K562 (cell line): ENCODE measurements at regions not wholly inside any gene's neighbourhood (a gene's known extent, or its start where the extent isn't known, plus 50 kb on each side); places are given as distances from the start of the nearest gene placed in this dataset.
A peak's percentile ranks its signal among the peaks of the same experiment; 100 is the strongest.

Source experiments
- ATAC-seq: fragments of 200-7000 bp; cut with Tn5 transposase; 3 replicates; pipeline ENCODE4 v1.9.1; 2020; ENCODE audit warnings: moderate library complexity
- BruUV-seq: library from RNA; stranded (reverse); fragments of 400-500 nt; replicated peaks from 2 replicates; lab custom pipeline; 2021; lab: Mats Ljungman, UMichigan
- CTCF ChIA-PET: fragments of 300-600 bp; formaldehyde crosslinking; extraction: SDS; loops from one replicate; lab custom pipeline; 2021; ENCODE audit warnings: low intra/inter-chr PET ratio; lab: Yijun Ruan, JAX
- POLR2A ChIA-PET: fragments of 300-600, 350-650 bp; sonication (Branson Sonifier 250); formaldehyde crosslinking; extraction: SDS; loops from one replicate; lab custom pipeline; 2021; ENCODE audit warnings: antibody characterized with exemption, inconsistent platforms; lab: Yijun Ruan, JAX
- DNase-seq, 4 experiments: peaks; one replicate each; pipeline versions ENCODE4 v3.0.0 to v3.0.0-alpha.2; 2011 to 2018; ENCODE audit warnings: low spot score in 3 of 4, mixed read lengths in 3 of 4; ENCODE audit errors: extremely low read depth in 1 of 4
- FAIRE-seq: peaks from 2 replicates; lab custom pipeline; 2011; peaks lifted over from hg19 to GRCh38; lab: Jason Lieb, UNC
- H2AFZ ChIP-seq: 2 replicates; pipeline ENCODE4 v1.6.0; 2011; ENCODE audit warnings: low read depth, low read length, control low read depth, inconsistent platforms
- H3K27ac ChIP-seq: fragments of 200-600 bp; 3 replicates; pipeline ENCODE4 v1.8.0; 2011; ENCODE audit warnings: low read depth, mild to moderate bottlenecking, control low read depth, inconsistent platforms, low read length, moderate library complexity, mixed read lengths; ENCODE audit errors: extremely low read depth
- H3K27me3 ChIP-seq, 2 experiments: fragments of 300-600 bp in 1 of 2; 2 replicates in 1 of 2; 3 replicates in 1 of 2; pipeline versions ENCODE4 v1.6.0 to v1.8.0; 2011; ENCODE audit warnings: inconsistent platforms in 2 of 2, low read length in 2 of 2, mild to moderate bottlenecking in 1 of 2, mixed read lengths in 1 of 2, moderate library complexity in 1 of 2; ENCODE audit not compliant: control insufficient read depth in 2 of 2, insufficient read depth in 2 of 2
- H3K36me3 ChIP-seq: fragments of 300-600 bp; 3 replicates; pipeline ENCODE4 v1.8.0; 2011; ENCODE audit warnings: mild to moderate bottlenecking, low read length, inconsistent platforms; ENCODE audit not compliant: control insufficient read depth, insufficient read depth
- H3K4me1 ChIP-seq, 2 experiments: fragments of 200-600 bp in 1 of 2; replicated peaks in 1 of 2; 2 replicates in 1 of 2; 3 replicates in 1 of 2; pipeline versions ENCODE4 v1.5.1 to v1.8.0; 2011; ENCODE audit warnings: inconsistent platforms in 2 of 2, low read length in 2 of 2, mild to moderate bottlenecking in 1 of 2, mixed read lengths in 1 of 2, moderate library complexity in 1 of 2; ENCODE audit not compliant: control insufficient read depth in 2 of 2, insufficient read depth in 2 of 2
- H3K4me2 ChIP-seq: 2 replicates; pipeline ENCODE4 v1.6.1; 2011; ENCODE audit warnings: low read length, control low read depth, inconsistent platforms, mixed read lengths; ENCODE audit not compliant: insufficient read depth
- H3K4me3 ChIP-seq: fragments of 200-600 bp; sonication (generic), shearing (Covaris generic); 2 replicates; pipeline ENCODE4 v1.5.1; 2016; ENCODE audit warnings: control low read depth, inconsistent platforms
- H3K79me2 ChIP-seq: fragments of 200-600 bp; 3 replicates; pipeline ENCODE4 v1.8.0; 2011; ENCODE audit warnings: low read length, inconsistent platforms; ENCODE audit not compliant: control insufficient read depth, insufficient read depth
- H3K9ac ChIP-seq, 2 experiments: 2 replicates each; pipeline versions ENCODE4 v1.6.0 to v1.6.1; 2011; ENCODE audit warnings: low read depth in 2 of 2, low read length in 2 of 2, control low read depth in 1 of 2, inconsistent platforms in 1 of 2, mild to moderate bottlenecking in 1 of 2, mixed read lengths in 1 of 2; ENCODE audit not compliant: insufficient read depth in 1 of 2
- H3K9me1 ChIP-seq: one replicate; pipeline ENCODE4 v1.6.0; 2011; ENCODE audit warnings: inconsistent platforms, mild to moderate bottlenecking, low read length, moderate library complexity; ENCODE audit not compliant: control insufficient read depth, insufficient read depth
- H3K9me3 ChIP-seq: replicated peaks from 2 replicates; pipeline ENCODE4 v1.5.1; 2011; ENCODE audit warnings: low read depth, low read length, inconsistent platforms; ENCODE audit not compliant: control insufficient read depth, insufficient read depth
- H4K20me1 ChIP-seq: replicated peaks from 2 replicates; pipeline ENCODE4 v1.6.1; 2011; ENCODE audit warnings: low read length, inconsistent platforms, mixed read lengths; ENCODE audit not compliant: control insufficient read depth, insufficient read depth
- CCNT2 ChIP-seq: IDR thresholded peaks from 2 replicates; pipeline ENCODE4 v1.6.1; 2011; ENCODE audit warnings: borderline replicate concordance, low read depth, mild to moderate bottlenecking, moderate library complexity, mixed read lengths, low read length; ENCODE audit not compliant: insufficient read length; ENCODE audit errors: extremely low read depth
- CHAMP1 ChIP-seq: fragments of 450-650 bp; IDR thresholded peaks from 2 replicates; pipeline ENCODE4 v1.6.1; 2016; ENCODE audit warnings: mild to moderate bottlenecking
- CHCHD3 ChIP-seq: fragments of 250-450 bp; sonication (Bioruptor Pico); IDR thresholded peaks from 2 replicates; pipeline ENCODE4 v2.1.2; 2022; ENCODE audit warnings: mild to moderate bottlenecking
- CLOCK ChIP-seq: fragments of 250-450 bp; sonication (Bioruptor Pico); IDR thresholded peaks from 2 replicates; pipeline ENCODE4 v1.4.0; 2020; ENCODE audit warnings: mild to moderate bottlenecking, moderate library complexity, borderline replicate concordance
- FOXK2 ChIP-seq, 2 experiments: fragments of 450-650 bp; IDR thresholded peaks in 1 of 2; conservative IDR thresholded peaks in 1 of 2; 2 replicates each; pipeline ENCODE4 v1.6.1; 2016; ENCODE audit warnings: low read depth in 2 of 2, mild to moderate bottlenecking in 1 of 2
- GABPB2 ChIP-seq: fragments of 250-450 bp; sonication (Bioruptor Pico); conservative IDR thresholded peaks from 2 replicates; pipeline ENCODE4 v1.5.1; 2021; ENCODE audit warnings: mild to moderate bottlenecking
- HDAC6 ChIP-seq: IDR thresholded peaks from 2 replicates; pipeline ENCODE4 v1.6.1; 2012; ENCODE audit warnings: low read depth, mild to moderate bottlenecking, control low read depth, inconsistent platforms, low read length, moderate library complexity
- POLR2AphosphoS2 ChIP-seq: IDR thresholded peaks from 2 replicates; pipeline ENCODE4 v1.6.1; 2012; ENCODE audit warnings: low read length, improper control_type of control experiment
- SRSF1 ChIP-seq: fragments of 200-400 bp; formaldehyde crosslinking; IDR thresholded peaks from 2 replicates; pipeline ENCODE4 v1.6.1; 2017; ENCODE audit warnings: mild to moderate bottlenecking, low read depth, low read length, moderate library complexity
- ZNF431 ChIP-seq: sonication (generic); formaldehyde crosslinking; IDR thresholded peaks from 2 replicates; pipeline ENCODE4 v1.8.0; 2022; ENCODE audit warnings: mild to moderate bottlenecking, missing genetic modification reagents
- ZNF551 ChIP-seq: fragments of 250-450 bp; sonication (Bioruptor Pico); IDR thresholded peaks from 2 replicates; pipeline ENCODE4 v1.5.0; 2021; ENCODE audit warnings: mild to moderate bottlenecking, moderate library complexity
- WGBS: fragments of 100-300 bp; shearing (Covaris generic); methylation state at CpG from one replicate; pipeline ENCODE4 v1.1.6; 2016; ENCODE audit warnings: low coverage, mixed read lengths; ENCODE audit not compliant: insufficient coverage; ENCODE audit errors: missing lambda C conversion rate; 5-methylcytosine and 5-hydroxymethylcytosine counted together
- in situ Hi-C: fragments of 300-500 bp; cut with MboI; formaldehyde crosslinking; loops from 4 replicates; pipeline ENCODE4 v1.15.0; 2018; ENCODE audit warnings: inconsistent platforms, mixed read lengths
- intact Hi-C: fragments of 100-400 bp; cut with micrococcal nuclease; formaldehyde crosslinking; loops from 2 replicates; pipeline ENCODE4 v1.14.2; 2022
- TF ChIP-seq, protein P1 (sequence below): fragments of 450-650 bp; IDR thresholded peaks from 2 replicates; pipeline ENCODE4 v1.7.0; 2016; ENCODE audit warnings: borderline replicate concordance
- TF ChIP-seq, protein P2 (sequence below): fragments of 250-450 bp; sonication (Bioruptor Pico); IDR thresholded peaks from 2 replicates; pipeline ENCODE4 v1.5.0; 2021

- no TSS peak for BruUV-seq
- Histone ChIP-seq H4K20me1 (no peaks in the 10 kb centered on the region), H3K27ac (no peak overlapping the region), H3K27me3 (no peaks in the 10 kb centered on the region), H3K36me3 (no peaks in the 10 kb centered on the region), H3K4me3 (no peak overlapping the region), H3K9me3 (no peaks in the 10 kb centered on the region), H3K79me2 (no peaks in the 10 kb centered on the region), H2AFZ (no peak overlapping the region), H3K9me1 (no peaks in the 10 kb centered on the region), H3K9ac (no peak overlapping the region), H3K4me2 (no peak overlapping the region), H3K4me1 (no peaks in the 10 kb centered on the region; a peak in 1 of 5 replicates)
- POLR2A ChIA-PET: interaction anchor here (0.6 to 0.7 kb wide), 2 partner anchors 19 to 66 kb away, joined by 3 read pairs; no protein-coding TSS in a partner anchor
- ATAC-seq (peak; percentile 31; the same call in 2 of the 3 replicates), DNase-seq (no peak), FAIRE-seq (no peak)
- in situ Hi-C loops: no loop called here
- CTCF ChIA-PET: no interaction called here
- intact Hi-C loops: no loop called here
- 17% methylated on average over 3 of the region's 3 CpGs for WGBS
- no peak for TF ChIP-seq SRSF1
- TF ChIP-seq ZNF431 (CRISPR knock-in tag): no peak
- TF ChIP-seq ZNF551 (CRISPR knock-in tag): no peak
- TF ChIP-seq, protein P1, sequence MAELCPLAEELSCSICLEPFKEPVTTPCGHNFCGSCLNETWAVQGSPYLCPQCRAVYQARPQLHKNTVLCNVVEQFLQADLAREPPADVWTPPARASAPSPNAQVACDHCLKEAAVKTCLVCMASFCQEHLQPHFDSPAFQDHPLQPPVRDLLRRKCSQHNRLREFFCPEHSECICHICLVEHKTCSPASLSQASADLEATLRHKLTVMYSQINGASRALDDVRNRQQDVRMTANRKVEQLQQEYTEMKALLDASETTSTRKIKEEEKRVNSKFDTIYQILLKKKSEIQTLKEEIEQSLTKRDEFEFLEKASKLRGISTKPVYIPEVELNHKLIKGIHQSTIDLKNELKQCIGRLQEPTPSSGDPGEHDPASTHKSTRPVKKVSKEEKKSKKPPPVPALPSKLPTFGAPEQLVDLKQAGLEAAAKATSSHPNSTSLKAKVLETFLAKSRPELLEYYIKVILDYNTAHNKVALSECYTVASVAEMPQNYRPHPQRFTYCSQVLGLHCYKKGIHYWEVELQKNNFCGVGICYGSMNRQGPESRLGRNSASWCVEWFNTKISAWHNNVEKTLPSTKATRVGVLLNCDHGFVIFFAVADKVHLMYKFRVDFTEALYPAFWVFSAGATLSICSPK: no peak
- no peak for TF ChIP-seq FOXK2 (conservative IDR thresholded peaks at IDR 0.05 in 1 of 2, IDR thresholded peaks at IDR 0.05 in 1 of 2; ENCODE audit: low read depth in 2 of 2)
- TF ChIP-seq, protein P2, sequence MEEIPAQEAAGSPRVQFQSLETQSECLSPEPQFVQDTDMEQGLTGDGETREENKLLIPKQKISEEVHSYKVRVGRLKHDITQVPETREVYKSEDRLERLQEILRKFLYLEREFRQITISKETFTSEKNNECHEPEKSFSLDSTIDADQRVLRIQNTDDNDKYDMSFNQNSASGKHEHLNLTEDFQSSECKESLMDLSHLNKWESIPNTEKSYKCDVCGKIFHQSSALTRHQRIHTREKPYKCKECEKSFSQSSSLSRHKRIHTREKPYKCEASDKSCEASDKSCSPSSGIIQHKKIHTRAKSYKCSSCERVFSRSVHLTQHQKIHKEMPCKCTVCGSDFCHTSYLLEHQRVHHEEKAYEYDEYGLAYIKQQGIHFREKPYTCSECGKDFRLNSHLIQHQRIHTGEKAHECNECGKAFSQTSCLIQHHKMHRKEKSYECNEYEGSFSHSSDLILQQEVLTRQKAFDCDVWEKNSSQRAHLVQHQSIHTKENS (CRISPR knock-in tag): no peak
- no peak for TF ChIP-seq CLOCK (CRISPR knock-in tag)
- no peak for TF ChIP-seq GABPB2 (CRISPR knock-in tag)
- TF ChIP-seq CHCHD3 (CRISPR knock-in tag): no peak
- TF ChIP-seq POLR2AphosphoS2: no peak
- TF ChIP-seq HDAC6: no peak
- TF ChIP-seq CCNT2: no peak
- TF ChIP-seq CHAMP1: no peak
These were observed 64.3 kb upstream of the SGO1 start for GRCh38 chr3:20250314-20250713.
